ENCODE measurements at regions not wholly inside any gene's neighbourhood (a gene's known extent, or its start where the extent isn't known, plus 50 kb on each side); places are given as distances from the start of the nearest gene placed in this dataset.

DNA sequence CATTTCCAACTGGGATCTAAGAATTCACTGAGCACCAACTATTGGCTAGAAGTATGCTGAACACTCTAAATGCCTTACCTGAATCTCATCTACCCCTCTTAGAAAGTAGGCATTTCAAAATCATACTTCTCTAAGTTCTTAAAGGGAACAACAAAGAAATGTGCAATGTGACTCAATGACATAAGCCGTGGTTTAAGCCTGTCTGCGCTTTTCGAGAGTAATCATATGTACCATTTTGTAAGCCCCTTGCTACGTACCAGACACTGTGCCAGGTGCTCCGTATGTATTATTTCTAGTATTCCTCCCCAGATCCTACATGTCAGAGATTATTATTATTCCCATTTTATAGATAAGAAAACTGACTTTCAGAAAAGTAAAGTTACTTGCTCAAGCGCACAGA is 454.2 kb downstream of the SETD4 start:
- Mint-ChIP-seq H3K9me3 (ENCODE audit: unreplicated experiment) (peaks cover 1% of the 10 kb centered on the region), H3K4me3 (ENCODE audit: unreplicated experiment) (no peak overlapping the region)

DNA sequence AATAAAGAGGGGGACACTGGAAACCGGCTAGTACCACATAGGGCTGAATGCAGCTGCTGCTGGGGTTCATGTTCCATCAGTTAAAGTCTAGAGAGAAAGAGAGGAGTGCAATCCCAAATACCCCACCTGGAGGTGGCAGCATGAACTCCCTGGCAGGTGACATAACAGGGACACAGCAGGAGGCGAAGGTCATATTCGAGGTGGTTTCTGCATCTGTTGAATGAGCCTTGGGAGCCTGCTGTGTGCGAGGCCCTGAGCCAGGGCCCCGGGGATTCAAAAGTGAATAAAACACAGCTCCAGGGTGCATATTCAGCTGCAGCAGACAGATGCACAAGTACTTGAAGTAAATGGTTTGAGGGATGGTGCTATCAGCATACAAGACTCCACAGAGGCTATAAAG is 456.8 kb downstream of the SETD4 start:
- Mint-ChIP-seq H3K27me3 (ENCODE audit: unreplicated experiment) (peaks cover 2% of the 10 kb centered on the region), H3K36me3 (ENCODE audit: unreplicated experiment) (no peaks in the 10 kb centered on the region), H3K9me3 (ENCODE audit: unreplicated experiment) (peaks cover 1% of the 10 kb centered on the region), H3K4me1 (ENCODE audit: low read depth, unreplicated experiment) (peaks cover 2% of the 10 kb centered on the region), H3K4me3 (ENCODE audit: unreplicated experiment) (no peak overlapping the region), H3K27ac (ENCODE audit: unreplicated experiment) (no peak overlapping the region)
- DNase-seq, result no peak
- TF ChIP-seq, protein P1, sequence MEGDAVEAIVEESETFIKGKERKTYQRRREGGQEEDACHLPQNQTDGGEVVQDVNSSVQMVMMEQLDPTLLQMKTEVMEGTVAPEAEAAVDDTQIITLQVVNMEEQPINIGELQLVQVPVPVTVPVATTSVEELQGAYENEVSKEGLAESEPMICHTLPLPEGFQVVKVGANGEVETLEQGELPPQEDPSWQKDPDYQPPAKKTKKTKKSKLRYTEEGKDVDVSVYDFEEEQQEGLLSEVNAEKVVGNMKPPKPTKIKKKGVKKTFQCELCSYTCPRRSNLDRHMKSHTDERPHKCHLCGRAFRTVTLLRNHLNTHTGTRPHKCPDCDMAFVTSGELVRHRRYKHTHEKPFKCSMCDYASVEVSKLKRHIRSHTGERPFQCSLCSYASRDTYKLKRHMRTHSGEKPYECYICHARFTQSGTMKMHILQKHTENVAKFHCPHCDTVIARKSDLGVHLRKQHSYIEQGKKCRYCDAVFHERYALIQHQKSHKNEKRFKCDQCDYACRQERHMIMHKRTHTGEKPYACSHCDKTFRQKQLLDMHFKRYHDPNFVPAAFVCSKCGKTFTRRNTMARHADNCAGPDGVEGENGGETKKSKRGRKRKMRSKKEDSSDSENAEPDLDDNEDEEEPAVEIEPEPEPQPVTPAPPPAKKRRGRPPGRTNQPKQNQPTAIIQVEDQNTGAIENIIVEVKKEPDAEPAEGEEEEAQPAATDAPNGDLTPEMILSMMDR (IDR thresholded peaks at IDR 0.05; ENCODE audit: partially characterized antibody, unreplicated experiment), result no peak

More for the DNA sequence above, 454.2 kb downstream of the SETD4 start:
- peaks cover 2% of the 10 kb centered on the region for H3K4me1 Mint-ChIP-seq (ENCODE audit: low read depth, unreplicated experiment)
- no peaks in the 10 kb centered on the region for H3K36me3 Mint-ChIP-seq (ENCODE audit: unreplicated experiment)
- TF ChIP-seq, protein P1 (IDR thresholded peaks at IDR 0.05; ENCODE audit: partially characterized antibody, unreplicated experiment), result no peak
- no peak for DNase-seq
- H3K27ac Mint-ChIP-seq (ENCODE audit: unreplicated experiment), result no peak overlapping the region
- no peaks in the 10 kb centered on the region for H3K27me3 Mint-ChIP-seq (ENCODE audit: unreplicated experiment)

DNA sequence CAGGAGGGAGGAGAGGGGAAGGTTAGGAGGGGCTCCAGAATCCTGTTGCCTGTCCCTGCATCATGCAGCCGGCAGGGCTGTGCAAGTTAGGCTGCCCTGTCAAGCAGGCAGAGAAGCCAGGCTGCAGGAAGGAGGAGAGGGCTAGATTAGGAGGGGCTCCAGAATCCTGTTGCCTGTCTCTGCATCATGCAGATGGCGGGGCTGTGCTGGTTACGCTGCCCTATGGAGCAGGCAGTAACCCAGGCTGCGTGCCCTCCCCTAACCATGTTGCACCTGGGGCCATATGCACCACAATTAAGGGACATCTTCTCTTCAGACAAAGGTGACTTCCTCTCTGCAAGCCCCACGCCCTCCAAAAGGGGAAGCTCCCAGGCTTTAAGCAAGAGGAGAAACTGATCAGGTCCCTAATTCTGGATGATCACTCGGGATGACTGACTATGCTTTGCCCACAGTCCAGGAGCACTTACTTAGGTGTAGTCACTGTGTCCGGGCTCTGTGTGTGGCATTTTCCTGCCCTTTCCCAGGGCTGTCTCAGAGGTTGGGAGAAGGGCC is 457.4 kb downstream of the SETD4 start:
- DNase-seq, result no peak

DNA sequence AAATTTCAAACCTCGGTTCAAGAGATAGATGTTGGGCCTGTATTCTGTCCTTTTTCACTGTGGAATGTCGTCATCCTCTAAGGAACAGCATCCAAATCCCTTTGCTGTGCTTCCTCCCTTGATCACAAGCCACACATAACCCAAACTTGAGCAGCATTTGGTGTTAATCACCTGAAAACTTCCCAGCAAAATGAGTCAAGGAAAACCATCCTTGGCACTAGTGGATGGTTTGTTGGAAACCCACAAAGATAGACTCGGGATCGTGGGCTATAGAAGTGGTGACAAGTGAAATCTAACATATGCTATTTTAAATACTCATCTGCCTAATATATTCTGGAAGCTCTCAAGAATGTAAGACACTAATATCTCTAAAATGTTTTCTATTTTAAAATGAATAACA is 459.1 kb downstream of the SETD4 start:
- no peak for DNase-seq
- no peak overlapping the region for H3K4me3 Mint-ChIP-seq (ENCODE audit: unreplicated experiment)
- TF ChIP-seq, protein P1 (IDR thresholded peaks at IDR 0.05; ENCODE audit: partially characterized antibody, unreplicated experiment), result no peak
- peaks cover 2% of the 10 kb centered on the region for H3K4me1 Mint-ChIP-seq (ENCODE audit: low read depth, unreplicated experiment)
- H3K27me3 Mint-ChIP-seq (ENCODE audit: unreplicated experiment), result peaks cover 2% of the 10 kb centered on the region
- H3K36me3 Mint-ChIP-seq (ENCODE audit: unreplicated experiment), result no peaks in the 10 kb centered on the region
- peaks cover 1% of the 10 kb centered on the region for H3K9me3 Mint-ChIP-seq (ENCODE audit: unreplicated experiment)
- no peak overlapping the region for H3K27ac Mint-ChIP-seq (ENCODE audit: unreplicated experiment)

More for the DNA sequence above, 457.4 kb downstream of the SETD4 start:
- TF ChIP-seq, protein P1 (IDR thresholded peaks at IDR 0.05; ENCODE audit: partially characterized antibody, unreplicated experiment), result no peak
- Mint-ChIP-seq H3K4me1 (ENCODE audit: low read depth, unreplicated experiment) (peaks cover 2% of the 10 kb centered on the region), H3K27ac (ENCODE audit: unreplicated experiment) (no peak overlapping the region), H3K27me3 (ENCODE audit: unreplicated experiment) (peaks cover 2% of the 10 kb centered on the region), H3K9me3 (ENCODE audit: unreplicated experiment) (peaks cover 1% of the 10 kb centered on the region), H3K4me3 (ENCODE audit: unreplicated experiment) (no peak overlapping the region), H3K36me3 (ENCODE audit: unreplicated experiment) (no peaks in the 10 kb centered on the region)

DNA sequence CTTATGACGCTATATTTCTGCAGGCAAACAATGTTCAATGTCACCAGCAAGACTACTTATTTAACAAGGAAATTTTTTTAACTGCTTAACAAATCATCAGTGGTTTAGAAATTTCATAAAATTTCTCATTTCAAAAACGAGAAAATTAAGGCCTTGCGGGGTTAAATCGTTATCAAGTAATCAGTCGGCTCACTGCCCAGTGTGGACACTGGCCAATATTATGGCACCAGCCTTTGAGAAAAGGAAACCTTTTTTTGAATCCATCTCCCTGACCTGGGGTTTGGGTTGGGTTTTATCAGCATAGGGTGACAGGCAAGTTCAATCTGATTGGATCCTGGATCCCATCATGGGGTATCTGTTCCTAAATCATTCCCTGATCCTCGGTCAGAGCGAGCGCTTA is 461.2 kb downstream of the SETD4 start:
- Mint-ChIP-seq H3K36me3 (ENCODE audit: unreplicated experiment) (no peaks in the 10 kb centered on the region), H3K4me1 (ENCODE audit: low read depth, unreplicated experiment) (peaks cover 2% of the 10 kb centered on the region), H3K27me3 (ENCODE audit: unreplicated experiment) (peaks cover 2% of the 10 kb centered on the region), H3K27ac (ENCODE audit: unreplicated experiment) (no peak overlapping the region), H3K9me3 (ENCODE audit: unreplicated experiment) (peaks cover 1% of the 10 kb centered on the region), H3K4me3 (ENCODE audit: unreplicated experiment) (no peak overlapping the region)
- no peak for DNase-seq
- TF ChIP-seq, protein P1 (IDR thresholded peaks at IDR 0.05; ENCODE audit: partially characterized antibody, unreplicated experiment), result no peak
